Hypothalamus (tissue), 51 donors: ENCODE measurements at regions not wholly inside any gene's neighbourhood (a gene's known extent, or its start where the extent isn't known, plus 50 kb on each side); places are given as distances from the start of the nearest gene placed in this dataset.
"Not testable (repeated sequence)": the region's sequence is repeated elsewhere in the genome, so short reads cannot be mapped to it uniquely, and the experiment has no call there.

Experiments used
- DNase-seq, 51 donors: peaks; one replicate each; lab custom pipeline; 2025; lab: John Stamatoyannopoulos, UW

DNA sequence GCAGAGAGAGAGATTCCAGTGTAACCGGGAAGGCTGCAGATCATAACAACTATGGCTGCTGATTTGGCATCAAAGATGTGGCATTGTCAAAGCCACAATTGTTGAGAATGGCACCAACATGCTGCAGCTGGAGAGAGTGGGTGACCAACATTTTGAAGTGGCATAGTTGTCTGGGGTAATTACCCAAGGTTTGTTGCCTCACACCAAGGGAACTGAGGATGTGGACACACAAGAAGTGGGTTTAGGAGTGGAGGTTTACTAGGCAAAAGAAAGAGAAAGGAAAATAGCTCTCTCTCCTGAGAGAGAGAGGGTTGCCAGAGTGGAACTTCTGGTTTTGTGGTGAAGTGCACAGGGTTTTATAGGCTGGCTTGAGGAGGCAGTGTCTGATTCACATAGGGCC is 126.6 kb downstream of the FAM72C start:
- DNase-seq, result not testable (repeated sequence)

GRCh38 chr1:143842058-143842457 is 129.7 kb downstream of the FAM72C start:
- DNase-seq, result not testable (repeated sequence)

DNA sequence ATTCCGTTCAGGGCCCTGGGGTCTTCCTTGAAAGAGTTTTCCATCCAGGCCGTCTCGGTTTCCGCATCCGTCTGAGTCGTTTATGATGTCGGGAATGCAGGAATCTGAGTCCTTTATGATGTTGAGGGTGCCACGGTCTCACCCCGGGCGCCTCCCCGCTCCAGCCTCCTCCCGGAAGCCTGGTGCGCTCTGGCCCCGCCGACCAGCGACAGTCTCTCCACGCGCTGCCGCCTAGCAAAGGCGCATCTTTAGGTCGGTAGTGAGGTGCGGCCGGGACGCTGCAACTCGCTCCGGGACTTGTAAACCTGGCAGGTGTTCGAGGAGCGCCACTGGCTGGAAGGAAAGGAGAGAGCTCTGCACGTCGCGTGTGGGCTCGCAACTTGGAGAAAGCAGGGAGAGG is 132.6 kb downstream of the FAM72C start:
- not testable (repeated sequence) for DNase-seq

DNA sequence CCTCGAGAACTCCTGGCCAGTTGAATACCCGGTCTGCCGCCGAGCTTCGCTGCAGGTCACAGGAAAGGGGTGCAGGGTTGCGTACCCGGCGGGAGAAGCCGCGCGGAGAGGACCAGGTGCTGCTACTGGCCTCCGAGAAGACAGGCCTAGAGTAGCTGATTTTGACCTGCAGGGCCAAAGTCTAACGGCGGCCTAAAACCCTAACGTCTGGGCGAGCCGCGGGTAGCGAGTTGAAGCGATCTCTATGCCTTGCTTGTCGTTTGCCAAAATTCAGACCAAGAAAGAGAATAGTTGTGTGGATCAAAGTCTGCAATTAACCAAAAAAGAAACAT is 133.2 kb downstream of the FAM72C start:
- not testable (repeated sequence) for DNase-seq

GRCh38 chr1:143837924-143838597 is 133.7 kb downstream of the FAM72C start:
- peak in 1 of 51 donors; percentile 1 for DNase-seq

GRCh38 chr1:143833376-143833775 is 138.4 kb downstream of the FAM72C start:
- DNase-seq, result not testable (repeated sequence)

DNA sequence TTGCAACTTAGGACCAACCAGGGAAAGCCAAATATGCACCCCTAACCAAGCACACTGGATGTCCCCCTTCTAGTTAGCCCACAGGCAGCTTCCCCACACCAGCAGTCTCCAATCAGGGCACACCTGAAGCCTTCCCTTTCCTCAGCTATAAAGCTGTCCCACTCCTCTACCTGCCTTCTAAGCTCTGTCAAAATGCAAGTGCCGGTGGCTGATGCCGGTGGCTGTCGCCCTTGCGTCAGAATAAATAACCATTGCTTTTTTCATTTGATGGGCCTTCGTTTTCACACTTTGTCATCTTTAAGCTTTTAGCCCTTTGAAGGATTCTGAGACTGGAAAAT is 139.4 kb downstream of the FAM72C start:
- not testable (repeated sequence) for DNase-seq

- not testable (repeated sequence) for DNase-seq
Measured at GRCh38 chr1:143831479-143832378, 140.1 kb downstream of the FAM72C start.

DNA sequence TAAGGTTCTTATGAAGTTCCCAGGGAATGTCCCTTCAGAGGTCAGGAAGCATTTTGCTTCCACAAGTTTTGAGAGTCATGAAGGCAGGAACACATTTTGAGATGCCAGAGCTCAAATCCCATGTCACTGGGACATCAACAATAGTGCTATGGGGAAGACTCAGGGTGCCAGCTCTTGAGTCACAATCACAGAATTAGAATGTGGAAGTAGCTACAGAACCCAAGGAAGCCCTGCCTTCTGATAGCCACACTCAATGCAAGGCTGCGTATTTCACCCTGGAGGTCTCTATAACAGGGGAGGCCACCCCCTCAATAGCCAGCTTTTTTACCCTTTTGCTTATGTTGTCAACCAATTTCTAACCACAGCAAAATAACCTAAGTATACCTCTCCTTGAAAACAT is 145.6 kb downstream of the FAM72C start:
- DNase-seq, result not testable (repeated sequence)

GRCh38 chr1:143824266-143824665 is 147.5 kb downstream of the FAM72C start:
- DNase-seq, result not testable (repeated sequence)

GRCh38 chr1:143820058-143820457 is 151.7 kb downstream of the FAM72C start:
- not testable (repeated sequence) for DNase-seq

- DNase-seq, result not testable (repeated sequence)
Measured at GRCh38 chr1:143816369-143816768, 155.4 kb downstream of the FAM72C start.

- not testable (repeated sequence) for DNase-seq
Measured at GRCh38 chr1:143805374-143805773, 166.4 kb downstream of the FAM72C start.

GRCh38 chr1:143804707-143805356 is 167.0 kb downstream of the FAM72C start:
- not testable (repeated sequence) for DNase-seq

DNA sequence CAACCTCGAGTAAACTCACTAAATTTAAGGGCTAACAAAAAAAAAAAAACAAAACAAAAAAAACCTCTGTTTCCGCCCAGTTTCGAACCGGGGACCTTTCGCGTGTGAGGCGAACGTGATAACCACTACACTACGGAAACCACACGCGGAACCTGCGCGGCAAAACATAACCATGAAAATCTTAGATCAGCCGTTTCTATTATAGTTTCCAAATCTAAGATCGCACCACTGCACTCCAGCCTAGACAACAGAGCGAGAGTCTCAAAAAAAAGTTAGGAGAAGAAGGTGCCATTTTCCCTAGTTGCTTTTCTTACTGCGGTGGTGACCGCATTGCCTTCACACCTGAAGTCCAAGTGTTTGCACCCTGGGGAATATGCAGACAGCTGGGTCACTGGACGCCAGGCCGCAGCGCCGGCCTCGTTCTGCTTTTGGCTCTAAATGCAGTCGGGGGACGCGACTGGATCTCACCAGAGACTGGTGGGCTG is 167.8 kb downstream of the FAM72C start:
- not testable (repeated sequence) for DNase-seq

DNA sequence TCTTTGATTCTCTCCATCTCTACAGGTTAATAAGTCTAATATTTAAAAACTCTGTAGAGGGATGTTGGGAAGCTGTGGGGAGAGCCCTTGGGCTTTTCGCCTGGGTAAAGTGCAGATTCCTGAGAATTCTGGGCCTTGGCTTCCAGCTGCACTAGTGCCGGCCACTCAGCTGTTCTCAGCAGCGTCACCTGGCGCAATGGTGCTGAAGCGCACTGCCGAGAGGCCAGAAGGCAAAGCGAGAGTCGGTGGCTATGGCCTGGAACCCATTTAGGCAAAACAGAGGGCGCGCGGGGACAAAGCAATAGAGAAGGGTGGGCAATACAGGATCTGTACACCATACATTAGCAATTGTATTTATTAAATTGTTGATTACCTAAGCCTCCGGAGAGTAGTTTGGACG is 168.7 kb downstream of the FAM72C start:
- DNase-seq, result not testable (repeated sequence)

DNA sequence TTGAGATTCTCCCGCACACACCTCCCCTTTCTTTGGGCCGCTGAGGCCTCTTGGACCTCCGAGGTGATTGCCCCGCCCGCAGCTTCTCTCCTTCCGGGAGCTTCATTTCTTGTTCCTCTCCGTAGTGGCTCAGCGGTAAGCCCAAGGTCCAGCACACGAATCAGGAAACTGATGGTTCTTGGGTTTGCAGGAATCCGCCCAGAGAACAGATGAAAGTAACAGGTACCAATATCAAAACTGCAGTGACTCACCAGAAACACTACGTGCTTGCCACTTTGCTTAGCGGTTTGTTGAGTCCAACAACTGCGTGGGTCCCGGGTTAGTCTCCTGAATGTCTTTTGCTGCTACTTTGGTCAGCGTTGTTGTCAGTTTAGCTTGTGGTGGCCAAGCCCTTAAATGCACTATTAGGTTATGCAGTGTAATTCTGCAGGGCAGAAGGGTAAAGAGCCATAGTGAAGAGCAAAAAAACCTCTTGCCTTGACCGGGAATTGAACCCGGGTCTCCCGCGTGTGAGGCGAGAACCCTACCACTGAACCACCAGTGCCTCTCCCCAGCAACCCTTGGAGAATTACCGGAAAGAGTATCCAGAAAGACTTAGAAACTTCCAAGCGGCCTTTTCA is 172.1 kb downstream of the FAM72C start:
- DNase-seq, result not testable (repeated sequence)

- DNase-seq, result not testable (repeated sequence)
Measured at GRCh38 chr1:143796369-143796768, 175.4 kb downstream of the FAM72C start.

- DNase-seq, result not testable (repeated sequence)
Measured at GRCh38 chr1:143792047-143792937, 179.5 kb downstream of the FAM72C start.

DNA sequence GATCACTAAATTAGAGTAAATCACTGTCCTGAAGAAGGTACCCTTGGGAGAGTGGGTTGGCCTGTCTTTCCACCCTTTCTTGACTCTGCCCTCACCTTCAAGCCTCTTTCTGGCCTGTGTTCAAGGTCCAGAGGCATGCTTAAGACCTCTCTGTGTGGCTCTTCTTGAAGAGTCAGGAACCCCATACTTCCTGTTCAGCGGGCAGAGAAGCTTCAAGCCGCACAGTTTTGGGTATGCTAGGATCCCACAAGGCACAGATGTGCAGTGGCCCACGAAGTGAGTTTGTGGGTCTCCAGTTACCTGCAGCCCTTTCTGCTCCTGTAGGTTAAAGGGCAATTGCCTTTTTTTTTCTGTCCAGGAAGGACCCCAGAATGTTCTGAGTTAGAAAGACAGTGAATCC is 185.4 kb downstream of the FAM72C start:
- not testable (repeated sequence) for DNase-seq
